Thymus (tissue), 11 donors: ENCODE measurements at regions not wholly inside any gene's neighbourhood (a gene's known extent, or its start where the extent isn't known, plus 50 kb on each side); places are given as distances from the start of the nearest gene placed in this dataset.

Experiments used
- DNase-seq, 9 donors: peaks; one replicate each; pipeline ENCODE4 v3.0.0-alpha.2; 2013; ENCODE audit warnings: low spot score in 9 of 9, low read depth in 6 of 9, missing footprints in 1 of 9
- H3K27ac ChIP-seq, 2 donors: one replicate each; pipeline ENCODE4 v1.5.1; 2013; ENCODE audit warnings: control low read depth in 1 of 2, low read depth in 1 of 2, low read length in 1 of 2, mild to moderate bottlenecking in 1 of 2, moderate library complexity in 1 of 2
- H3K27me3 ChIP-seq, 2 donors: one replicate each; pipeline ENCODE4 v1.5.1; 2013; ENCODE audit warnings: low read length in 1 of 2; ENCODE audit not compliant: control insufficient read depth in 2 of 2, insufficient read depth in 1 of 2
- H3K36me3 ChIP-seq, 2 donors: one replicate each; pipeline ENCODE4 v1.5.1; 2013; ENCODE audit warnings: low read length in 1 of 2, mild to moderate bottlenecking in 1 of 2, moderate library complexity in 1 of 2; ENCODE audit not compliant: control insufficient read depth in 2 of 2, insufficient read depth in 2 of 2
- H3K4me1 ChIP-seq, 2 donors: one replicate each; pipeline ENCODE4 v1.5.1; 2013; ENCODE audit warnings: low read length in 2 of 2; ENCODE audit not compliant: control insufficient read depth in 2 of 2, insufficient read depth in 2 of 2
- H3K4me3 ChIP-seq, 2 donors: one replicate each; pipeline ENCODE4 v1.5.1; 2013; ENCODE audit warnings: low read length in 2 of 2, control low read depth in 1 of 2, mild to moderate bottlenecking in 1 of 2
- H3K9me3 ChIP-seq, 2 donors: one replicate each; pipeline ENCODE4 v1.5.1; 2013; ENCODE audit warnings: low read length in 1 of 2, mild to moderate bottlenecking in 1 of 2; ENCODE audit not compliant: control insufficient read depth in 2 of 2, insufficient read depth in 1 of 2
- WGBS: extraction: QIAGEN DNeasy Blood & Tissue Kit; methylation state at CpG from one replicate; pipeline ENCODE4 v1.1.7; 2013; 5-methylcytosine and 5-hydroxymethylcytosine counted together
- donor health status: healthy.

DNA sequence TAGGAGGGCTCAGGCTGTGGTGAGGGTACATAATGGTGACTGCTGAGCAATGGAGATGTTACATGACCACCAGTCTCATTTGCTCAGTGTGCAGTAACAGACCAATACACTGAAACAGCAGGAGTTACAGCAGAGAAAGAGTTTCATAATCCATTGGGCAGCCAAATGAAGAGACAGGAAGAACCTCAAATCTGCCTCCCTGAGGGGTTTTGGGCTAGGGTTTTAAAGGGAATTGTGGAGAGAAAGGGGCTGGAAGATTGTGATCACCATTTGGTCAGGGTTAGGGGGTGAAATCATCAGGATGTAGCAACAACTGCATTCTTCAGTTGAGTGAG, 838.3 kb downstream of the GRID1 start:
- Histone ChIP-seq H3K4me1 (no peaks in the 10 kb centered on the region), H3K27ac (no peak overlapping the region), H3K9me3 (no peaks in the 10 kb centered on the region), H3K27me3 (no peaks in the 10 kb centered on the region), H3K4me3 (no peak overlapping the region), H3K36me3 (no peaks in the 10 kb centered on the region)
- DNase-seq, result no peak

GRCh38 chr10:85531706-85532105, 834.9 kb downstream of the GRID1 start:
- WGBS, result 58% methylated on average over 3 of the region's 3 CpGs
- H3K36me3 ChIP-seq, result no peaks in the 10 kb centered on the region
- H3K27ac ChIP-seq, result no peak overlapping the region
- H3K4me1 ChIP-seq, result no peaks in the 10 kb centered on the region
- H3K4me3 ChIP-seq, result no peak overlapping the region
- H3K9me3 ChIP-seq, result no peaks in the 10 kb centered on the region
- no peaks in the 10 kb centered on the region for H3K27me3 ChIP-seq
- no peak for DNase-seq

DNA sequence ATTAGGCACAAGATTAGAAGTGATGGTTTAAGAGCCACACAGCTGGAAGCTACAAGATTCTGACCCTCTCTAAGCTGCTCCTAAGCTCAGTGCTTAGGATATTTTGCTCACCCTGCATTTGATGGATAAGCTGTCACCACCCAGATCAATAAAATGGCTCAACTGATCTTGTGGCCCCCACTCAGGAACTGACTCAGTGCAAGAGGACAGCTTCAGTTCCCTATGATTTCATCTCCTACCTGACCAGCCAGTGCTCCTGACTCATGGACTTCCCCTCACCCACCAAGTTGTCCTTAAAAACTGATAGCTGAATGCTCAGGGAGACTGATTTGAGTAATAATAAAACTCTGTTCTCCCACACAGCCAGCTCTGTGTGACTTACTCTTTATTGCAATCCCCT, 833.8 kb downstream of the GRID1 start:
- Histone ChIP-seq H3K4me1 (no peaks in the 10 kb centered on the region), H3K36me3 (no peaks in the 10 kb centered on the region), H3K27ac (no peak overlapping the region), H3K9me3 (no peaks in the 10 kb centered on the region), H3K27me3 (no peaks in the 10 kb centered on the region), H3K4me3 (no peak overlapping the region)
- no peak for DNase-seq

DNA sequence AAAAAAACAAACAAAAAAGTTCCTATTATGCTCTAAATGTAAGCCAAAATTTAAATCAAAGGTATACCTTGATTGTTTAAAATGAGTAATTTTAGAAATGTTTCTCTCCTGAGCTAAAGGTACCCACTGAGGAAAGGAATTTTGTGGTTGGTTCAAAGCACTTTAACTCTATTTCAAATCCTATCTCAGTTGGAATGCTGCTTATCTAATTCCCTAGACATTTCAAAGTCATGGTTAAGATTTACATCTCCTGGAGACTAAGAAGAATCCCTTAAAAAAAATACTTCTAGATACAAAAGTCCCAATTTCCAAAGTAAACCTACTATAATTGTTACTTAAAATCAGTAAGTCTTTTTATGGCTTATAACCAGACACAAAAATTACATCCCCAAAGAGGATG, 830.7 kb downstream of the GRID1 start:
- H3K27me3 ChIP-seq, result no peaks in the 10 kb centered on the region
- H3K27ac ChIP-seq, result no peak overlapping the region

DNA sequence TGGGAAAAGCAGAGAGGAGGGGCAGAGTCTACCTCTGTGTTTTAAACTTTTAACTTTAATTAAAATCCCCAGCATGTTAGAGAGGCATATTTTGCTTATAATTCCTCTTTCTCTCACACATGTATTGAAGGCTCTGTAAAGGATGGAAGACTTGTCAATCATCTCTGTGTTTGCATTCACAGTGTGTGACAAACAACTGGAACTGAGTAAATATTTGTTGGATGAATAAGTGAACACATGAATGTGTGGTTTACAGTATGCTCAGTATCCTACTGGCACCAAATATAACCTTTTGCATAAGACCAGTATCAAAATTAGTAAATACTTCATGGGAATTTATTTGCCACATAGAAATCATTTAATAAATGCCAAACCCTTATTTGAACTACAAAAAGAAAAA, 829.0 kb downstream of the GRID1 start:
- Histone ChIP-seq H3K27ac (no peak overlapping the region), H3K36me3 (no peaks in the 10 kb centered on the region), H3K4me1 (no peaks in the 10 kb centered on the region), H3K4me3 (no peak overlapping the region), H3K9me3 (no peaks in the 10 kb centered on the region), H3K27me3 (no peaks in the 10 kb centered on the region)
- no peak for DNase-seq

More for the DNA sequence above, 830.7 kb downstream of the GRID1 start:
- H3K4me1 ChIP-seq, result no peaks in the 10 kb centered on the region
- H3K36me3 ChIP-seq, result no peaks in the 10 kb centered on the region
- no peak overlapping the region for H3K4me3 ChIP-seq
- H3K9me3 ChIP-seq, result no peaks in the 10 kb centered on the region
- DNase-seq, result no peak

- Histone ChIP-seq H3K9me3 (no peaks in the 10 kb centered on the region), H3K27ac (no peak overlapping the region), H3K4me1 (no peaks in the 10 kb centered on the region), H3K4me3 (no peak overlapping the region), H3K36me3 (no peaks in the 10 kb centered on the region), H3K27me3 (no peaks in the 10 kb centered on the region)
- no peak for DNase-seq
- WGBS, result 86% methylated on average over 3 of the region's 3 CpGs
These were observed 828.0 kb downstream of the GRID1 start for GRCh38 chr10:85538601-85539000.

DNA sequence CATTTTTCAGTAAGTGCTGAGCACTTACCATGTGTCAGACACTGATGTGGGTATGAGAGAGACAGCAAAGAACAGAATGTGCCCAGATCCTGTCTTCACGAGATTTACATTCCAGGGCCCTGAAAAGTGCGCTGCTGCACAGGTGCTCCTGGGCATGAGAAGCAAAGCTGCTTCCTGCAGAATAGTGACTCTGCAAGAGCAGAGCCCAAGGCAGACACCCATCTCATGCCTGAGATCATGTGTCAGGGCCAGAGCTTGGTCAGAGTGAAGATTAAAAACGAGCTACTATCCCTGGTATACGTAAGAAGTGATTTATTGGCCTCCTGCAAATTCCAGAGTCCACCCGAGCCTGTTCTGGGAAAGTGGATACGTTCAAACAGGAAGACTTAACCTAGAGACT, 824.4 kb downstream of the GRID1 start:
- H3K36me3 ChIP-seq, result no peaks in the 10 kb centered on the region
- no peak for DNase-seq
- H3K9me3 ChIP-seq, result no peaks in the 10 kb centered on the region
- no peaks in the 10 kb centered on the region for H3K4me1 ChIP-seq
- no peaks in the 10 kb centered on the region for H3K27me3 ChIP-seq
- no peak overlapping the region for H3K27ac ChIP-seq
- H3K4me3 ChIP-seq, result no peak overlapping the region
- WGBS, result 59% methylated on average over 6 of the region's 6 CpGs

DNA sequence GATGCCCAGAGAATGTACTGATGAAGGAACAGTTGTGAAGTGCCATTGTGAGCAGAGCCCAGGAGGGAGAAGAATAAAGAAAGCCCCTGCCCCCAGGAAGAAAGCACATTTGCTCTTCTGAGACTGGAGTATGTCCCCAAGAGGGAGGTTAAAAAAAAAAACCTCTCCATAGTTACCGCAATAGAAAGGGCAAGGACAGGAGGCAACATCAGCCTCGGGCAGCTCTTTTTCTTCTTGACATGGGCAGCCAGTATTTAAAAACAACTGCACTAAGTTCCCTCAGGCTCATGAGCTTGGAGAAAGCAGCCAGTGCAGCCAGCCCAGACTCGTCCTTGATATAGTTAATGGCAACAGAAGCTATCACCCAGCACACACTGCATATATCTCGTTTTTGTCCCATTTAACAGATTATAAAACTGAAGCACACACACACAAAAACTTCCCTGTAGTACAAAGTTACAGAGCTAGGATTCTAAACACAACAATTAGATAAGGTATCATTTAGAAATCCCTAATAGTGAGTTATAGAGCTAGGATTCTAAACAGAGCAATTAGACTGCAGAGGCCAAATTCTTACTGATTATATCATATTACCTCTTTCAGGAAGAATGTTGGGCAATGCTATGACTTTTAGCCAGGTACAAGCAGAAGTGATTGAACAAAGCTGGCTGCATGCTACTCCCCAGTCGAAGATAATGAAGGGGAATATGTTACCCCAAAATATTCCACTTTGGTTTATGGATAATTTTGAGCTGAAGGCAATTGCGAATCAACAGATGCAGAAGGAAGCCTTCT, 823.5 kb downstream of the GRID1 start:
- H3K27me3 ChIP-seq, result no peaks in the 10 kb centered on the region
- H3K9me3 ChIP-seq, result no peaks in the 10 kb centered on the region
- no peak overlapping the region for H3K4me3 ChIP-seq
- no peak overlapping the region for H3K27ac ChIP-seq
- H3K4me1 ChIP-seq, result no peaks in the 10 kb centered on the region
- 79% methylated on average over 6 of the region's 6 CpGs for whole genome bisulfite sequencing
- H3K36me3 ChIP-seq, result no peaks in the 10 kb centered on the region
- DNase-seq, result no peak

- Histone ChIP-seq H3K27ac (no peak overlapping the region), H3K36me3 (no peaks in the 10 kb centered on the region), H3K4me1 (no peaks in the 10 kb centered on the region), H3K4me3 (no peak overlapping the region), H3K9me3 (no peaks in the 10 kb centered on the region), H3K27me3 (no peaks in the 10 kb centered on the region)
- whole genome bisulfite sequencing, result 88% methylated on average over 3 of the region's 3 CpGs
- DNase-seq, result no peak
These were observed 821.6 kb downstream of the GRID1 start for GRCh38 chr10:85544956-85545355.

- DNase-seq, result no peak
- H3K27ac ChIP-seq, result no peak overlapping the region
- no peaks in the 10 kb centered on the region for H3K4me1 ChIP-seq
- WGBS, result 22% methylated on average over 4 of the region's 4 CpGs
- no peaks in the 10 kb centered on the region for H3K27me3 ChIP-seq
- H3K4me3 ChIP-seq, result no peak overlapping the region
- H3K9me3 ChIP-seq, result no peaks in the 10 kb centered on the region
- H3K36me3 ChIP-seq, result no peaks in the 10 kb centered on the region
These were observed 820.7 kb downstream of the GRID1 start for GRCh38 chr10:85545874-85546273.
